Ramos (cell line): ENCODE measurements at regions not wholly inside any gene's neighbourhood (a gene's known extent, or its start where the extent isn't known, plus 50 kb on each side); places are given as distances from the start of the nearest gene placed in this dataset.

Experiments used
- in situ Hi-C: fragments of 300-500 bp; cut with MboI; formaldehyde crosslinking; loops from one replicate; pipeline ENCODE4 v1.14.3; 2022; ENCODE audit warnings: low sequenced_read_pairs; ENCODE audit not compliant: unreplicated experiment

- in situ Hi-C loops, result no loop called here
Observed at GRCh38 chr13:80669112-80669511, 328.2 kb upstream of the SPRY2 start.

GRCh38 chr13:80668452-80668851 is 327.5 kb upstream of the SPRY2 start:
- in situ Hi-C loops, result no loop called here

- in situ Hi-C loops, result no loop called here
Observed at GRCh38 chr13:80666782-80667552, 326.0 kb upstream of the SPRY2 start.

GRCh38 chr13:80665792-80666333 is 324.9 kb upstream of the SPRY2 start:
- in situ Hi-C loops, result no loop called here

GRCh38 chr13:80664950-80665349 is 324.0 kb upstream of the SPRY2 start:
- in situ Hi-C loops, result no loop called here

GRCh38 chr13:80663788-80664187 is 322.9 kb upstream of the SPRY2 start:
- in situ Hi-C loops, result no loop called here

GRCh38 chr13:80658705-80659104 is 317.8 kb upstream of the SPRY2 start:
- in situ Hi-C loops, result no loop called here

GRCh38 chr13:80656512-80656904 is 315.6 kb upstream of the SPRY2 start:
- in situ Hi-C loops, result no loop called here

GRCh38 chr13:80655778-80656511 is 315.0 kb upstream of the SPRY2 start:
- in situ Hi-C loops, result no loop called here

GRCh38 chr13:80654638-80655249 is 313.8 kb upstream of the SPRY2 start:
- in situ Hi-C loops, result no loop called here

- in situ Hi-C loops, result no loop called here
Observed at GRCh38 chr13:80649274-80649673, 308.3 kb upstream of the SPRY2 start.

- in situ Hi-C loops, result no loop called here
Observed at GRCh38 chr13:80642641-80643040, 301.7 kb upstream of the SPRY2 start.

GRCh38 chr13:80633251-80633650 is 292.3 kb upstream of the SPRY2 start:
- in situ Hi-C loops, result no loop called here

GRCh38 chr13:80630685-80631121 is 289.8 kb upstream of the SPRY2 start:
- in situ Hi-C loops, result no loop called here

- in situ Hi-C loops, result no loop called here
Observed at GRCh38 chr13:80618781-80619180, 277.9 kb upstream of the SPRY2 start.

- in situ Hi-C loops, result no loop called here
Observed at GRCh38 chr13:80612804-80613203, 271.9 kb upstream of the SPRY2 start.

- in situ Hi-C loops, result no loop called here
Observed at GRCh38 chr13:80611310-80611709, 270.4 kb upstream of the SPRY2 start.

GRCh38 chr13:80605716-80606115 is 264.8 kb upstream of the SPRY2 start:
- in situ Hi-C loops, result no loop called here

- in situ Hi-C loops, result no loop called here
Observed at GRCh38 chr13:80605011-80605410, 264.1 kb upstream of the SPRY2 start.

- in situ Hi-C loops, result no loop called here
Observed at GRCh38 chr13:80604098-80604497, 263.2 kb upstream of the SPRY2 start.

- in situ Hi-C loops, result no loop called here
Observed at GRCh38 chr13:80603351-80603750, 262.4 kb upstream of the SPRY2 start.
